ENCODE measurements at regions not wholly inside any gene's neighbourhood (a gene's known extent, or its start where the extent isn't known, plus 50 kb on each side); places are given as distances from the start of the nearest gene placed in this dataset.

GRCh38 chr16:5642436-5642835 lies 544.8 kb upstream of the EEF2KMT start:
- TF ChIP-seq, protein P1, sequence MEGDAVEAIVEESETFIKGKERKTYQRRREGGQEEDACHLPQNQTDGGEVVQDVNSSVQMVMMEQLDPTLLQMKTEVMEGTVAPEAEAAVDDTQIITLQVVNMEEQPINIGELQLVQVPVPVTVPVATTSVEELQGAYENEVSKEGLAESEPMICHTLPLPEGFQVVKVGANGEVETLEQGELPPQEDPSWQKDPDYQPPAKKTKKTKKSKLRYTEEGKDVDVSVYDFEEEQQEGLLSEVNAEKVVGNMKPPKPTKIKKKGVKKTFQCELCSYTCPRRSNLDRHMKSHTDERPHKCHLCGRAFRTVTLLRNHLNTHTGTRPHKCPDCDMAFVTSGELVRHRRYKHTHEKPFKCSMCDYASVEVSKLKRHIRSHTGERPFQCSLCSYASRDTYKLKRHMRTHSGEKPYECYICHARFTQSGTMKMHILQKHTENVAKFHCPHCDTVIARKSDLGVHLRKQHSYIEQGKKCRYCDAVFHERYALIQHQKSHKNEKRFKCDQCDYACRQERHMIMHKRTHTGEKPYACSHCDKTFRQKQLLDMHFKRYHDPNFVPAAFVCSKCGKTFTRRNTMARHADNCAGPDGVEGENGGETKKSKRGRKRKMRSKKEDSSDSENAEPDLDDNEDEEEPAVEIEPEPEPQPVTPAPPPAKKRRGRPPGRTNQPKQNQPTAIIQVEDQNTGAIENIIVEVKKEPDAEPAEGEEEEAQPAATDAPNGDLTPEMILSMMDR (conservative IDR thresholded peaks at IDR 0.05; ENCODE audit: low read depth, low read length), result no peak
- no peak for TF ChIP-seq EZH2phosphoT487 (IDR thresholded peaks at IDR 0.05; ENCODE audit: borderline replicate concordance, low read length)
- no peak for TF ChIP-seq EZH2 (IDR thresholded peaks at IDR 0.05; ENCODE audit: low read length, unreplicated experiment)
